GM23338 (cell line): ENCODE measurements at regions not wholly inside any gene's neighbourhood (a gene's known extent, or its start where the extent isn't known, plus 50 kb on each side); places are given as distances from the start of the nearest gene placed in this dataset.

Experiments
- ATAC-seq: fragments of 200-7000 bp; cut with Tn5 transposase; 3 replicates; pipeline ENCODE4 v1.9.1; 2020
- DNase-seq: peaks from one replicate; pipeline ENCODE4 v3.0.0-alpha.2; 2015; ENCODE audit warnings: low spot score
- H2AFZ ChIP-seq: fragments of 200-600 bp; sonication (generic); 2 replicates; pipeline ENCODE4 v1.8.0; 2016; ENCODE audit warnings: antibody characterized with exemption, mild to moderate bottlenecking, moderate library complexity
- H3F3A ChIP-seq: fragments of 200-600 bp; sonication (generic); replicated peaks from 2 replicates; pipeline ENCODE4 v1.8.0; 2017; ENCODE audit warnings: antibody characterized with exemption, mixed run types, low read depth
- H3K27ac ChIP-seq: fragments of 200-600 bp; sonication (generic); 2 replicates; pipeline ENCODE4 v1.6.1; 2016; ENCODE audit warnings: low read depth
- H3K27me3 ChIP-seq: fragments of 200-600 bp; sonication (generic); 2 replicates; pipeline ENCODE4 v1.8.0; 2016; ENCODE audit warnings: mild to moderate bottlenecking, mixed run types, moderate library complexity; ENCODE audit not compliant: insufficient read depth
- H3K36me3 ChIP-seq: fragments of 200-600 bp; sonication (generic); 2 replicates; pipeline ENCODE4 v1.8.0; 2016; ENCODE audit warnings: mild to moderate bottlenecking; ENCODE audit not compliant: insufficient read depth
- H3K4me1 ChIP-seq: fragments of 200-600 bp; sonication (generic); 2 replicates; pipeline ENCODE4 v1.8.0; 2016; ENCODE audit warnings: mild to moderate bottlenecking, moderate library complexity; ENCODE audit not compliant: insufficient read depth
- H3K4me2 ChIP-seq: fragments of 200-600 bp; sonication (generic); 2 replicates; pipeline ENCODE4 v1.7.1; 2017; ENCODE audit warnings: mixed run types
- H3K4me3 ChIP-seq: fragments of 200-600 bp; sonication (generic); 2 replicates; pipeline ENCODE4 v1.6.1; 2016; ENCODE audit warnings: mixed run types
- H3K79me2 ChIP-seq: fragments of 200-600 bp; sonication (generic); replicated peaks from 2 replicates; pipeline ENCODE4 v1.8.0; 2017; ENCODE audit warnings: mild to moderate bottlenecking; ENCODE audit not compliant: insufficient read depth
- H3K9me2 ChIP-seq: fragments of 200-600 bp; sonication (generic); 2 replicates; pipeline ENCODE4 v1.8.0; 2017; ENCODE audit not compliant: insufficient read depth
- H4K20me1 ChIP-seq: fragments of 200-600 bp; sonication (generic); replicated peaks from 2 replicates; pipeline ENCODE4 v1.8.0; 2017; ENCODE audit warnings: mild to moderate bottlenecking; ENCODE audit not compliant: insufficient read depth
- H3K27ac Mint-ChIP-seq: 2 replicates; pipeline ENCODE4 v1.8.0; 2020; ENCODE audit warnings: inconsistent platforms, mild to moderate bottlenecking, moderate library complexity, mixed read lengths
- H3K27me3 Mint-ChIP-seq: 3 replicates; pipeline ENCODE4 v1.8.0; 2022; ENCODE audit warnings: low read depth, mild to moderate bottlenecking, moderate library complexity, mixed read lengths, inconsistent platforms; ENCODE audit not compliant: insufficient read depth, poor library complexity
- H3K36me3 Mint-ChIP-seq: 3 replicates; pipeline ENCODE4 v1.8.0; 2021; ENCODE audit warnings: low read depth, mild to moderate bottlenecking, inconsistent platforms, moderate library complexity, mixed read lengths
- H3K4me1 Mint-ChIP-seq: 3 replicates; pipeline ENCODE4 v1.8.0; 2020; ENCODE audit warnings: mild to moderate bottlenecking, inconsistent platforms, mixed read lengths
- H3K4me3 Mint-ChIP-seq: 3 replicates; pipeline ENCODE4 v1.8.0; 2021; ENCODE audit warnings: moderate library complexity, mild to moderate bottlenecking, inconsistent platforms, mixed read lengths
- H3K9me3 Mint-ChIP-seq: 3 replicates; pipeline ENCODE4 v1.8.0; 2020; ENCODE audit warnings: moderate library complexity, mild to moderate bottlenecking, inconsistent platforms, mixed read lengths
- CREB1 ChIP-seq: fragments of 250-450 bp; sonication (Bioruptor Pico); IDR thresholded peaks from 2 replicates; pipeline ENCODE4 v1.5.0; 2020; ENCODE audit warnings: low read depth, mild to moderate bottlenecking, moderate library complexity
- EZH2 ChIP-seq: fragments of 200-600 bp; sonication (generic); IDR thresholded peaks from one replicate; pipeline ENCODE4 v1.8.0; 2017; ENCODE audit warnings: antibody characterized with exemption, mild to moderate bottlenecking, low read depth; ENCODE audit not compliant: unreplicated experiment
- JUNB ChIP-seq: IDR thresholded peaks from one replicate; pipeline ENCODE4 v1.6.1; 2016; ENCODE audit warnings: antibody characterized with exemption; ENCODE audit not compliant: unreplicated experiment
- NANOG ChIP-seq: IDR thresholded peaks from 2 replicates; pipeline ENCODE4 v1.6.1; 2016; ENCODE audit warnings: antibody characterized with exemption, borderline replicate concordance
- POLR2AphosphoS5 ChIP-seq: IDR thresholded peaks from 2 replicates; pipeline ENCODE4 v1.6.1; 2016; ENCODE audit warnings: antibody characterized with exemption, low read depth
- REST ChIP-seq: IDR thresholded peaks from one replicate; pipeline ENCODE4 v1.6.1; 2018; ENCODE audit warnings: antibody characterized with exemption; ENCODE audit not compliant: unreplicated experiment
- STAT1 ChIP-seq: IDR thresholded peaks from one replicate; pipeline ENCODE4 v1.6.1; 2016; ENCODE audit warnings: antibody characterized with exemption; ENCODE audit not compliant: unreplicated experiment
- ZNF114 ChIP-seq: fragments of 250-450 bp; sonication (Bioruptor Pico); IDR thresholded peaks from 2 replicates; pipeline ENCODE4 v1.5.0; 2020; ENCODE audit warnings: mild to moderate bottlenecking, moderate library complexity
- ZNF331 ChIP-seq: fragments of 250-450 bp; sonication (Bioruptor Pico); IDR thresholded peaks from 2 replicates; pipeline ENCODE4 v1.5.0; 2020; ENCODE audit warnings: low read depth, mild to moderate bottlenecking, moderate library complexity
- ZNF462 ChIP-seq: fragments of 250-450 bp; sonication (Bioruptor Pico); IDR thresholded peaks from 2 replicates; pipeline ENCODE4 v1.5.0; 2020; ENCODE audit warnings: mild to moderate bottlenecking, moderate library complexity

- Histone ChIP-seq H3K36me3 (no peaks in the 10 kb centered on the region), H4K20me1 (no peaks in the 10 kb centered on the region), H3K4me3 (no peak overlapping the region), H3K27ac (no peak overlapping the region), H3K27me3 (no peaks in the 10 kb centered on the region), H3K4me2 (no peak overlapping the region), H3F3A (no peaks in the 10 kb centered on the region), H2AFZ (no peak overlapping the region), H3K4me1 (no peaks in the 10 kb centered on the region), H3K79me2 (no peaks in the 10 kb centered on the region), H3K9me2 (no peaks in the 10 kb centered on the region)
- Mint-ChIP-seq H3K4me3 (no peak overlapping the region), H3K4me1 (peaks cover 5% of the 10 kb centered on the region; the same call in 2 of the 3 replicates), H3K27ac (peak overlapping the region; percentile 89), H3K9me3 (no peaks in the 10 kb centered on the region), H3K36me3 (no peaks in the 10 kb centered on the region), H3K27me3 (no peaks in the 10 kb centered on the region)
- ATAC-seq = no peak; the same call in 2 of the 3 replicates
- TF ChIP-seq CREB1 (CRISPR knock-in tag) = no peak
- TF ChIP-seq POLR2AphosphoS5 = no peak
- TF ChIP-seq REST = no peak
- no peak for TF ChIP-seq JUNB
- no peak for TF ChIP-seq ZNF462 (CRISPR knock-in tag)
- no peak for TF ChIP-seq ZNF331 (CRISPR knock-in tag)
- TF ChIP-seq NANOG = no peak
- no peak for TF ChIP-seq ZNF114 (CRISPR knock-in tag)
- TF ChIP-seq EZH2 = no peak
- TF ChIP-seq STAT1 = no peak
- no peak for DNase-seq
These were observed 317.6 kb upstream of the REG3G start for GRCh38 chr2:78707776-78708386.
